H9 (cell line): ENCODE measurements at regions not wholly inside any gene's neighbourhood (a gene's known extent, or its start where the extent isn't known, plus 50 kb on each side); places are given as distances from the start of the nearest gene placed in this dataset.

ENCODE experiments used
- DNase-seq: peaks from one replicate; pipeline ENCODE4 v3.0.0-alpha.2; 2017
- H2AFZ ChIP-seq: one replicate; pipeline ENCODE4 v1.6.1; 2013; ENCODE audit warnings: mild to moderate bottlenecking, low read length, control low read depth, moderate library complexity
- H2AK5ac ChIP-seq: 2 replicates; pipeline ENCODE4 v1.6.1; 2013; ENCODE audit warnings: low read length, control low read depth, mixed read lengths; ENCODE audit not compliant: insufficient read length
- H2BK120ac ChIP-seq: one replicate; pipeline ENCODE4 v1.6.1; 2013; ENCODE audit warnings: low read depth, mild to moderate bottlenecking, low read length, control low read depth, inconsistent platforms; ENCODE audit not compliant: poor library complexity, severe bottlenecking
- H2BK12ac ChIP-seq: 2 replicates; pipeline ENCODE4 v1.6.1; 2013; ENCODE audit warnings: low read length, control low read depth, mixed read lengths, low read depth; ENCODE audit not compliant: insufficient read length
- H2BK15ac ChIP-seq: 2 replicates; pipeline ENCODE4 v1.6.1; 2013; ENCODE audit warnings: low read depth, low read length, control low read depth
- H2BK20ac ChIP-seq: one replicate; pipeline ENCODE4 v1.6.1; 2013; ENCODE audit warnings: low read depth, mild to moderate bottlenecking, low read length, control low read depth, inconsistent platforms; ENCODE audit not compliant: poor library complexity, severe bottlenecking
- H2BK5ac ChIP-seq: 2 replicates; pipeline ENCODE4 v1.6.1; 2013; ENCODE audit warnings: low read length, control low read depth, mixed read lengths; ENCODE audit not compliant: insufficient read length
- H3K14ac ChIP-seq: 2 replicates; pipeline ENCODE4 v1.6.1; 2013; ENCODE audit warnings: low read length, control low read depth; ENCODE audit not compliant: insufficient read depth
- H3K18ac ChIP-seq: 2 replicates; pipeline ENCODE4 v1.6.1; 2013; ENCODE audit warnings: low read depth, mild to moderate bottlenecking, mixed read lengths, low read length, control low read depth; ENCODE audit not compliant: insufficient read length
- H3K23ac ChIP-seq: 2 replicates; pipeline ENCODE4 v1.6.1; 2013; ENCODE audit warnings: low read length, control low read depth, mixed read lengths, low read depth; ENCODE audit not compliant: insufficient read length
- H3K23me2 ChIP-seq: 2 replicates; pipeline ENCODE4 v1.6.1; 2013; ENCODE audit warnings: low read depth, mild to moderate bottlenecking, mixed read lengths, low read length, control low read depth; ENCODE audit not compliant: insufficient read length, poor library complexity, severe bottlenecking
- H3K27ac ChIP-seq: 2 replicates; pipeline ENCODE4 v1.5.1; 2013; ENCODE audit warnings: low read length, control low read depth, mixed read lengths, low read depth; ENCODE audit not compliant: insufficient read length
- H3K27me3 ChIP-seq: 2 replicates; pipeline ENCODE4 v1.6.1; 2013; ENCODE audit warnings: low read length, control low read depth, inconsistent platforms; ENCODE audit not compliant: insufficient read depth
- H3K4ac ChIP-seq: 2 replicates; pipeline ENCODE4 v1.6.1; 2013; ENCODE audit warnings: low read depth, mild to moderate bottlenecking, control low read depth, inconsistent platforms, low read length, moderate library complexity
- H3K4me1 ChIP-seq: 2 replicates; pipeline ENCODE4 v1.6.1; 2013; ENCODE audit warnings: low read length, control low read depth, inconsistent platforms; ENCODE audit not compliant: insufficient read depth
- H3K4me2 ChIP-seq: 2 replicates; pipeline ENCODE4 v1.6.1; 2013; ENCODE audit warnings: low read length, control low read depth, mixed read lengths; ENCODE audit not compliant: insufficient read length, insufficient read depth
- H3K56ac ChIP-seq: 2 replicates; pipeline ENCODE4 v1.6.1; 2013; ENCODE audit warnings: low read depth, mild to moderate bottlenecking, mixed read lengths, low read length, control low read depth; ENCODE audit not compliant: insufficient read length
- H3K79me1 ChIP-seq: 2 replicates; pipeline ENCODE4 v1.6.1; 2013; ENCODE audit warnings: low read depth, mild to moderate bottlenecking, moderate library complexity, low read length, control low read depth, inconsistent platforms; ENCODE audit not compliant: insufficient read depth, poor library complexity, severe bottlenecking
- H3K79me2 ChIP-seq: 2 replicates; pipeline ENCODE4 v1.6.1; 2013; ENCODE audit warnings: low read length, control low read depth, inconsistent platforms; ENCODE audit not compliant: insufficient read depth
- H3K9ac ChIP-seq: 2 replicates; pipeline ENCODE4 v1.6.1; 2013; ENCODE audit warnings: low read length, control low read depth, mixed read lengths; ENCODE audit not compliant: insufficient read length; ENCODE audit errors: extremely low read depth
- H3K9me3 ChIP-seq: one replicate; pipeline ENCODE4 v1.6.1; 2013; ENCODE audit warnings: low read depth, low read length, inconsistent platforms; ENCODE audit not compliant: control insufficient read depth
- H3T11ph ChIP-seq: one replicate; pipeline ENCODE4 v1.6.1; 2013; ENCODE audit warnings: mild to moderate bottlenecking, low read length, control low read depth, inconsistent platforms
- H4K20me1 ChIP-seq: one replicate; pipeline ENCODE4 v1.6.1; 2013; ENCODE audit not compliant: control insufficient read depth, insufficient read length, insufficient read depth
- H4K5ac ChIP-seq: 2 replicates; pipeline ENCODE4 v1.6.1; 2013; ENCODE audit warnings: low read depth, mild to moderate bottlenecking, mixed read lengths, low read length, control low read depth; ENCODE audit not compliant: insufficient read length
- H4K8ac ChIP-seq: replicated peaks from 2 replicates; pipeline ENCODE4 v1.6.1; 2013; ENCODE audit warnings: low read length, control low read depth, mixed read lengths, low read depth; ENCODE audit not compliant: insufficient read length
- H4K91ac ChIP-seq: 2 replicates; pipeline ENCODE4 v1.6.1; 2013; ENCODE audit warnings: low read depth, mild to moderate bottlenecking, moderate library complexity, mixed read lengths, low read length, control low read depth; ENCODE audit not compliant: insufficient read length
- H3K27ac Mint-ChIP-seq, 3 experiments: 2 replicates in 2 of 3; 3 replicates in 1 of 3; pipeline ENCODE4 v1.8.0; 2020 to 2021; ENCODE audit warnings: mixed read lengths in 3 of 3, mild to moderate bottlenecking in 1 of 3, moderate library complexity in 1 of 3
- H3K27me3 Mint-ChIP-seq: 2 replicates; pipeline ENCODE4 v1.8.0; 2021; ENCODE audit warnings: low read depth, mild to moderate bottlenecking, moderate library complexity, mixed read lengths
- H3K36me3 Mint-ChIP-seq, 3 experiments: 2 replicates in 2 of 3; 3 replicates in 1 of 3; pipeline ENCODE4 v1.8.0; 2020 to 2021; ENCODE audit warnings: low read depth in 3 of 3, mixed read lengths in 3 of 3; ENCODE audit not compliant: insufficient read depth in 1 of 3
- H3K4me1 Mint-ChIP-seq, 2 experiments: 2 replicates each; pipeline ENCODE4 v1.8.0; 2020; ENCODE audit warnings: mixed read lengths in 2 of 2
- H3K4me3 Mint-ChIP-seq, 2 experiments: 2 replicates in 1 of 2; 3 replicates in 1 of 2; pipeline ENCODE4 v1.8.0; 2020 to 2021; ENCODE audit warnings: mild to moderate bottlenecking in 2 of 2, mixed read lengths in 2 of 2, moderate library complexity in 1 of 2
- H3K9me3 Mint-ChIP-seq, 2 experiments: 2 replicates in 1 of 2; 3 replicates in 1 of 2; pipeline ENCODE4 v1.8.0; 2020; ENCODE audit warnings: mild to moderate bottlenecking in 2 of 2, mixed read lengths in 2 of 2, moderate library complexity in 1 of 2
- CTCF ChIP-seq: fragments of 200-600 bp; sonication (generic); conservative IDR thresholded peaks from 3 replicates; pipeline ENCODE4 v1.8.0; 2021; ENCODE audit warnings: antibody characterized with exemption, mild to moderate bottlenecking
- WGBS: extraction: QIAGEN DNeasy Blood & Tissue Kit; methylation state at CpG from one replicate; pipeline ENCODE4 v1.1.7; 2013; ENCODE audit warnings: missing lambda C conversion rate, low lambda C conversion rate, mixed read lengths; ENCODE audit not compliant: insufficient read length; ENCODE audit errors: extremely low coverage; 5-methylcytosine and 5-hydroxymethylcytosine counted together

GRCh38 chr20:51212816-51213215 lies 189.9 kb upstream of the KCNG1 start:
- H3K56ac ChIP-seq, result no peak overlapping the region
- no peaks in the 10 kb centered on the region for H4K20me1 ChIP-seq
- H3K27ac Mint-ChIP-seq, result no peak overlapping the region
- H2BK15ac ChIP-seq, result no peak overlapping the region
- no peaks in the 10 kb centered on the region for H3K9me3 ChIP-seq
- H3K27ac ChIP-seq, result no peak overlapping the region
- no peaks in the 10 kb centered on the region for H3K4me1 ChIP-seq
- WGBS, result no CpG with 5 or more reads among the region's 3 CpGs
- peak; percentile 8 for DNase-seq
- no peak overlapping the region for H4K5ac ChIP-seq
- H2AFZ ChIP-seq, result no peak overlapping the region
- no peak overlapping the region for H2BK5ac ChIP-seq
- no peak overlapping the region for H3T11ph ChIP-seq
- no peak overlapping the region for H3K4me3 Mint-ChIP-seq
- peaks cover 10 to 18% of the 10 kb centered on the region in 2 experiments for H3K4me1 Mint-ChIP-seq
- no peak overlapping the region for H3K18ac ChIP-seq
- H3K23me2 ChIP-seq, result no peaks in the 10 kb centered on the region
- no peak overlapping the region for H3K9ac ChIP-seq
- H3K36me3 Mint-ChIP-seq, result peaks cover 7 to 14% (median 9%) of the 10 kb centered on the region in 3 experiments
- H3K79me2 ChIP-seq, result no peaks in the 10 kb centered on the region
- no peak overlapping the region for H3K4me2 ChIP-seq
- H2BK12ac ChIP-seq, result no peak overlapping the region
- H3K27me3 Mint-ChIP-seq, result peaks cover 15% of the 10 kb centered on the region
- H3K9me3 Mint-ChIP-seq, result peaks cover 17 to 20% of the 10 kb centered on the region in 2 experiments
- H3K23ac ChIP-seq, result no peak overlapping the region
- H3K4ac ChIP-seq, result no peak overlapping the region
- H3K79me1 ChIP-seq, result no peaks in the 10 kb centered on the region
- H3K14ac ChIP-seq, result no peak overlapping the region
- H2BK20ac ChIP-seq, result no peak overlapping the region
- no peak overlapping the region for H4K8ac ChIP-seq
- H3K27me3 ChIP-seq, result no peaks in the 10 kb centered on the region
- no peak for TF ChIP-seq CTCF
- no peak overlapping the region for H4K91ac ChIP-seq
- no peak overlapping the region for H2AK5ac ChIP-seq
- H2BK120ac ChIP-seq, result no peak overlapping the region
